ENCODE measurements at regions not wholly inside any gene's neighbourhood (a gene's known extent, or its start where the extent isn't known, plus 50 kb on each side); places are given as distances from the start of the nearest gene placed in this dataset. TPM values are rescaled to one million over a fixed set of nuclear protein-coding genes. Genes with fewer than 3 reads are reported as not detected.

- H3K4me3 ChIP-seq (ENCODE audit: low read depth in 1 of 3, low read length in 3 of 3), result no peak overlapping the region
- WGBS, result 59% methylated on average over 15 of the region's 15 CpGs
- H3K27me3 ChIP-seq (ENCODE audit: control insufficient read depth in 4 of 4, insufficient read depth in 4 of 4, low read length in 3 of 4), result no peaks in the 10 kb centered on the region
- DNase-seq (ENCODE audit: low spot score), result no peak
- no peaks in the 10 kb centered on the region for H3K36me3 ChIP-seq (ENCODE audit: control insufficient read depth in 4 of 4, insufficient read depth in 3 of 4, low read depth in 1 of 4, low read length in 3 of 4)
- H3K4me1 ChIP-seq (ENCODE audit: control insufficient read depth in 4 of 4, insufficient read depth in 4 of 4, low read length in 3 of 4), result no peaks in the 10 kb centered on the region
- H3K27ac ChIP-seq (ENCODE audit: low read depth in 1 of 2, low read length in 2 of 2), result peak overlapping the region in 1 of 2 donors; percentile 31
- H3K9ac ChIP-seq (ENCODE audit: low read depth in 1 of 2, low read length in 2 of 2), result no peak overlapping the region
- no peaks in the 10 kb centered on the region for H3K9me3 ChIP-seq (ENCODE audit: control insufficient read depth in 4 of 4, low read length in 3 of 4)
- peak; percentile 53 for TF ChIP-seq YY1 (IDR thresholded peaks at IDR 0.05)
- TF ChIP-seq HNF4G (IDR thresholded peaks at IDR 0.05), result no peak
- TF ChIP-seq FOXA1 (IDR thresholded peaks at IDR 0.05), result no peak
- peak; percentile 44 to 63 for TF ChIP-seq HNF4A (conservative IDR thresholded peaks at IDR 0.05)
- peak; percentile 41 to 74 for TF ChIP-seq RXRA (IDR thresholded peaks at IDR 0.05)
- peak; percentile 23 for TF ChIP-seq SP1 (IDR thresholded peaks at IDR 0.05)
Observed at GRCh38 chr1:31524186-31524901, 52.0 kb upstream of the TINAGL1 start.

Small RNA genes lying in the stretch of these regions (small RNA-seq; reads per million reads assigned to genes)
- not detected for gene RF00019
- not detected for gene RNU6-40P
